ENCODE measurements at regions not wholly inside any gene's neighbourhood (a gene's known extent, or its start where the extent isn't known, plus 50 kb on each side); places are given as distances from the start of the nearest gene placed in this dataset.
A peak's percentile ranks its signal among the peaks of the same experiment; 100 is the strongest.

DNA sequence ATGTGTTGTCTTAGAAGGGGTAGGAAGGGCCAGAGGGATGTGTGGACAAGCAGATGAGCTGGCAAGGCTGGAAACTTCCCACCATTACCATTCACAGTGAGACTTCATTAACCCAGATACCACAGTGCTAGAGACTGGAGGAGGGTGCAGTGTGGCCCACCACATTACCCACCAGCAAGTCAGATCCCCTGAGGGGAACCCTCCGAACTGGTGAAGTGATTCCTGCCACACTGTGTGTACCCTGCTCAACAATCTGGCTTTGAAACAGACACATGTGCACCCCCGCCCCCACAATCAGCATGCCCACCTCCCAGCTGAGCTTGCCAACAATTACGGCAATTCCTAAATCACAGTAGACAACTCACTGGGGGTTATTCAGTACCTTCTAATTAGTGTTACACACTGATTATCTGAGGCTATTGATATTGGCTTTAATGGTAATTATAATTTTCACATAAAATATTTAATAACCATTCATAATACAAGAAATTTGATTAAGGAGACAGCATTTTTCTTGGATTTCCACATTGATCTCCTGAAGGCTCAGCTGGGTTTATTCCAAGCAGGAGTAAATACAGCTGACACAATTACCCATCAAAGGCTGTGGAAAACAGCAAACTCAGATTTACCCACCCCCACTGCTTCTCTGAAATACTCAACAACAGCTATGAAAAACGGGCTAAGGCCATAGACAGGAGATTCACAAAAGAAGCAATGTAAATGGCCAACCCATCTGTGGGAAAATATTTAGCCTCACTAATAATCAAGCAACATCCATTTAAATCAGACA is 169.3 kb upstream of the FSTL4 start:
- no peaks in the 10 kb centered on the region for H3K36me3 ChIP-seq (ENCODE audit: control insufficient read depth in 3 of 3, insufficient read depth in 3 of 3, low read length in 3 of 3)
- peak overlapping the region; percentile 73 for H3K27ac ChIP-seq (ENCODE audit: low read depth, low read length)
- no peak overlapping the region for H3K4me3 ChIP-seq (ENCODE audit: low read length in 3 of 3)
- H3K9ac ChIP-seq (ENCODE audit: low read depth in 1 of 3, low read length in 3 of 3), result no peak overlapping the region
- H3K27me3 ChIP-seq (ENCODE audit: control insufficient read depth in 3 of 3, insufficient read depth in 3 of 3, low read length in 3 of 3), result peaks cover 0 to 2% (median 0%) of the 10 kb centered on the region in 3 donors
- peaks cover 3 to 19% (median 18%) of the 10 kb centered on the region in 3 donors for H3K4me1 ChIP-seq (ENCODE audit: control insufficient read depth in 3 of 3, insufficient read depth in 3 of 3, low read length in 3 of 3)
- H3K9me3 ChIP-seq (ENCODE audit: control insufficient read depth in 3 of 3, low read length in 3 of 3), result no peaks in the 10 kb centered on the region

DNA sequence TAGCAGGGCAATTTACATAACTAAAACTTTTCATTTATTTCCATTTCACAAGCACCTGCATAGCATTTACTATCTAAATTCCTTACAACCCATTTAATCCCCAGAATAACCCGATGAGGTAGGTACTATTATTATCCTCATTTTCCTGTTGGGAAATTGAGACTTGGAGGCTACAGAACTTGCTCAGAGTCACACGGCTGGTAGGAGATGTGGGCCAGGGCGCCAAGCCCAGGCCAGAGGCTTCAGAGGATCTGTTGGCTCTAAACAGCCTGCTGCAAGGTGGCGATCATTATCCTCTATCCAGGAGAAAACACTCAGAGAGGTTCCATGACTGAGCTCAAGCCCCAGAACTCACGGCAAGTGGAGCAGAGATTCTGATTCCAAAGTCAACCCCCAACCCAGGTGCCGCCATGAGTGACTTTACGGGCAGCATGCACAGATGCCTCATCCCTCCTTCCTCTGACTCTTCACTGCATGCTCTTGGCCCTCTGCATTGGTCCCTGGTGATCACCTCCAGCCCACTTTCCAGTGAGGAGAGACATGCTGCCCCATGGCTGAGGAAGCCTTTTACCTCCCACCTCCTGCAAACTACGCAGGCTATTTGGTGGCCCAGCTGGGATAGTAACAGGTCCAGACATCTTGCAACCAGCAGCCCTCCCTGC is 168.4 kb upstream of the FSTL4 start:
- H3K4me1 ChIP-seq (ENCODE audit: control insufficient read depth in 3 of 3, insufficient read depth in 3 of 3, low read length in 3 of 3), result peaks cover 3 to 19% (median 18%) of the 10 kb centered on the region in 3 donors
- H3K9me3 ChIP-seq (ENCODE audit: control insufficient read depth in 3 of 3, low read length in 3 of 3), result no peaks in the 10 kb centered on the region
- no peak overlapping the region for H3K9ac ChIP-seq (ENCODE audit: low read depth in 1 of 3, low read length in 3 of 3)
- no peaks in the 10 kb centered on the region for H3K36me3 ChIP-seq (ENCODE audit: control insufficient read depth in 3 of 3, insufficient read depth in 3 of 3, low read length in 3 of 3)
- H3K4me3 ChIP-seq (ENCODE audit: low read length in 3 of 3), result peak overlapping the region in 2 of 3 donors; percentile 23
- H3K27ac ChIP-seq (ENCODE audit: low read depth, low read length), result peak overlapping the region; percentile 73
- peaks cover 0 to 2% (median 0%) of the 10 kb centered on the region in 3 donors for H3K27me3 ChIP-seq (ENCODE audit: control insufficient read depth in 3 of 3, insufficient read depth in 3 of 3, low read length in 3 of 3)

DNA sequence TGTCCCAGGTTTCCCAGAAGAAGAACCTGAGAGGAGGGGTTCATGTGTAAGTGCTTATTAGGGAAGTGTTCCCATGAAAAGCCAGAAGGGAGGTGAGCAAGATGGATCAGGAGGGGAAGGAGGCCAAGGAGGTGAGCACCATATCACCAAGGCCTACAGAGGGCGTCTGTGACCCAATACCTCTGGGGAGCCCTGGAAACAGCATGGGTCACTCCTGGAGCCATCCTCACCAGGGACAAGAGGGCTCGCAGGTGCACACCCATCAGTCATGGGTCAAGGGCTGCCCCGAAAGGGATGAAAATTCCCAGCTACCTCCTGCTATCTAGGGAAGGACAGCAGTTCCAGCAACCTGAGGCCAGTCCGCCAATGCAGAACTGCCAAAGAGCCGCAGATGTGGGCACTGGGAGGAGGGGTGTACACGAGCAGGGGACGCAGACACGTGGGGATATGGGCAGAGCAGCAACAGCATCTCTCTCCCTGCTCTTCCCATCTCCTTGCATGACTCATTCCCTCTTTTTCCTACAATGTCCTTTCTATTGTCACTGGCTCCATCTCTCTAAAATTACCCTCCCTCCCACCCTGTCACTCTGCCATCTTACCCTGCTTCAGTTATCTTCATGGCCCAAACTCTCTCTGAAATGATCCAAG is 167.6 kb upstream of the FSTL4 start:
- H3K27ac ChIP-seq (ENCODE audit: low read depth, low read length), result peak overlapping the region; percentile 73
- no peaks in the 10 kb centered on the region for H3K36me3 ChIP-seq (ENCODE audit: control insufficient read depth in 3 of 3, insufficient read depth in 3 of 3, low read length in 3 of 3)
- peaks cover 3 to 19% (median 18%) of the 10 kb centered on the region in 3 donors for H3K4me1 ChIP-seq (ENCODE audit: control insufficient read depth in 3 of 3, insufficient read depth in 3 of 3, low read length in 3 of 3)

DNA sequence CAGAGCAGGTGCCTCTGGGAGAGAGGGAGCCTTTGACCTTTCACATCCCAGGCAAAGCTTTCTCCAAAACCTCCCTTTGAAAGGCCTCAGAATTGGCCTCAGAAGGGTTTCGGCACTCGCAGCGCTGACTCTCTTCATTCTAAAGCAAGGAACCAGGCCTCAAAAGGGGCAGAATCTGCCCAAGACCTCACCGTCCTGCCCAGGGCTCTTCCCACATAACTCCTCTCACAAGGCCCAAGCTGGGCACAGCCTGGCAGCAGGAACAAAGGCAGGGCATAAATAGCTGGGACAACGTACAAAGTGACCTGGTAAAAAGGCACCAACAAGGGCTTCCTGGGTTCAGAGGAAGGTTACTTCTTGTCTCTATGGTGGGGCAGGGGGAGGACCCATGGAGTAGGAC is 166.3 kb upstream of the FSTL4 start:
- Histone ChIP-seq H3K9ac (ENCODE audit: low read depth in 1 of 3, low read length in 3 of 3) (no peak overlapping the region), H3K27ac (ENCODE audit: low read depth, low read length) (no peak overlapping the region), H3K36me3 (ENCODE audit: control insufficient read depth in 3 of 3, insufficient read depth in 3 of 3, low read length in 3 of 3) (no peaks in the 10 kb centered on the region), H3K9me3 (ENCODE audit: control insufficient read depth in 3 of 3, low read length in 3 of 3) (no peaks in the 10 kb centered on the region), H3K27me3 (ENCODE audit: control insufficient read depth in 3 of 3, insufficient read depth in 3 of 3, low read length in 3 of 3) (no peaks in the 10 kb centered on the region), H3K4me1 (ENCODE audit: control insufficient read depth in 3 of 3, insufficient read depth in 3 of 3, low read length in 3 of 3) (peaks cover 3 to 20% (median 19%) of the 10 kb centered on the region in 3 donors), H3K4me3 (ENCODE audit: low read length in 3 of 3) (no peak overlapping the region)

More for the DNA sequence above, 167.6 kb upstream of the FSTL4 start:
- H3K27me3 ChIP-seq (ENCODE audit: control insufficient read depth in 3 of 3, insufficient read depth in 3 of 3, low read length in 3 of 3), result no peaks in the 10 kb centered on the region
- no peak overlapping the region for H3K9ac ChIP-seq (ENCODE audit: low read depth in 1 of 3, low read length in 3 of 3)
- H3K9me3 ChIP-seq (ENCODE audit: control insufficient read depth in 3 of 3, low read length in 3 of 3), result no peaks in the 10 kb centered on the region
- no peak overlapping the region for H3K4me3 ChIP-seq (ENCODE audit: low read length in 3 of 3)

DNA sequence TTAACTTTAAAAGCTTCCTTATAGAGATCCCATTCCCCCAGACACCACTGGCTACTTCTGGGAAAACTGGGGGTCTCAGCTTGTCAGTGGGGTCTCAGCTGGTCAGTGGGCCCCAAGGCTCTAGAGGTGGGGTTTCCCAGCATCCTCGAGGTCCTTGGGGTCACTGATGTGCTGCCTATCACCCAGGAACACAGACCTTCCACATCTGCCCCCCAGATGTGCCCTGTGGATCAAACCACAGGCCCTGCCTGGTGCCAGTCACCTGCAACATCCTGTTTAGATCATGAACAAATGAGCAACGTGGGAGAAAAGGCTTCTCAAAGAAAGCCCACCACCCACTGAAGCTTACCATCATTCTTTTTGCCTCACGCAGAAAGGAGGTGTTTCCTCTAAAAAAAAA is 165.6 kb upstream of the FSTL4 start:
- Histone ChIP-seq H3K4me1 (ENCODE audit: control insufficient read depth in 3 of 3, insufficient read depth in 3 of 3, low read length in 3 of 3) (peaks cover 8 to 20% (median 19%) of the 10 kb centered on the region in 3 donors), H3K36me3 (ENCODE audit: control insufficient read depth in 3 of 3, insufficient read depth in 3 of 3, low read length in 3 of 3) (no peaks in the 10 kb centered on the region), H3K27ac (ENCODE audit: low read depth, low read length) (no peak overlapping the region), H3K9me3 (ENCODE audit: control insufficient read depth in 3 of 3, low read length in 3 of 3) (no peaks in the 10 kb centered on the region), H3K27me3 (ENCODE audit: control insufficient read depth in 3 of 3, insufficient read depth in 3 of 3, low read length in 3 of 3) (no peaks in the 10 kb centered on the region), H3K4me3 (ENCODE audit: low read length in 3 of 3) (no peak overlapping the region), H3K9ac (ENCODE audit: low read depth in 1 of 3, low read length in 3 of 3) (no peak overlapping the region)

DNA sequence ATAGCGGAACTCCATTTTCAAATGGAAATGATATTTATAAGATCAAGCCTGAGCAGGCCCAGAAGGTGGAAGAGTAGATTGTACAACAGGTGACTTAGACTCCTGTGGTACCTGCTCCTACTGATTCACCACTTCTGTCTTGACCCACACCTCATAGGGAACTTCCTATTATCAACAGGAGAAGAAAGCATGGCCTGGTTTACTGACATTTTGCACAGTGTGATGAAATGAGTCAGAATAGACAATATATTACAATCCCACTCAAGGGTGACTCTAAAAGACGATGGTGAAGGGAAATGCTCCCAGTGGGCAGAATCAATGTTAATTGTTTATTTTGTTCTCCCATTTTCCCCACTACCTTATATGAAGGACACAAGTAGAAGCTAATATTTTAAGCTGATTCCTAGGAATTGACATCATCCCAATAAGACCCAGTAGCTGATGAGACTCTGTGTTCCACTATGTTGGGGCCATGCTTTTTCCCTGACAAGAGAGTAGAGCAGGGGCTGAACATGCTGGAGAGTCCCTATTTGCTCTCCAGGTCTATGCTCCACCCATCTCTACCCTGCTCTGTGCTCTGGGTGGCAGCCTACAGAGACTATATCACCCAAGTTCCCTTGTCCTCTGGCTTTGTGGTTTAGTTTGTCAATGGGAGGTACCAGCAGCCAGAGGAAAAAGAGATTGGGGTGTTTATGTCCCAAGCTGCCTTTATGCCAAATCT is 163.4 kb upstream of the FSTL4 start:
- no peak overlapping the region for H3K4me3 ChIP-seq (ENCODE audit: low read length in 3 of 3)
- peaks cover 5 to 11% (median 11%) of the 10 kb centered on the region in 3 donors for H3K4me1 ChIP-seq (ENCODE audit: control insufficient read depth in 3 of 3, insufficient read depth in 3 of 3, low read length in 3 of 3)
- no peaks in the 10 kb centered on the region for H3K36me3 ChIP-seq (ENCODE audit: control insufficient read depth in 3 of 3, insufficient read depth in 3 of 3, low read length in 3 of 3)
- H3K27ac ChIP-seq (ENCODE audit: low read depth, low read length), result no peak overlapping the region
- no peaks in the 10 kb centered on the region for H3K27me3 ChIP-seq (ENCODE audit: control insufficient read depth in 3 of 3, insufficient read depth in 3 of 3, low read length in 3 of 3)
- H3K9me3 ChIP-seq (ENCODE audit: control insufficient read depth in 3 of 3, low read length in 3 of 3), result no peaks in the 10 kb centered on the region
- H3K9ac ChIP-seq (ENCODE audit: low read depth in 1 of 3, low read length in 3 of 3), result no peak overlapping the region

DNA sequence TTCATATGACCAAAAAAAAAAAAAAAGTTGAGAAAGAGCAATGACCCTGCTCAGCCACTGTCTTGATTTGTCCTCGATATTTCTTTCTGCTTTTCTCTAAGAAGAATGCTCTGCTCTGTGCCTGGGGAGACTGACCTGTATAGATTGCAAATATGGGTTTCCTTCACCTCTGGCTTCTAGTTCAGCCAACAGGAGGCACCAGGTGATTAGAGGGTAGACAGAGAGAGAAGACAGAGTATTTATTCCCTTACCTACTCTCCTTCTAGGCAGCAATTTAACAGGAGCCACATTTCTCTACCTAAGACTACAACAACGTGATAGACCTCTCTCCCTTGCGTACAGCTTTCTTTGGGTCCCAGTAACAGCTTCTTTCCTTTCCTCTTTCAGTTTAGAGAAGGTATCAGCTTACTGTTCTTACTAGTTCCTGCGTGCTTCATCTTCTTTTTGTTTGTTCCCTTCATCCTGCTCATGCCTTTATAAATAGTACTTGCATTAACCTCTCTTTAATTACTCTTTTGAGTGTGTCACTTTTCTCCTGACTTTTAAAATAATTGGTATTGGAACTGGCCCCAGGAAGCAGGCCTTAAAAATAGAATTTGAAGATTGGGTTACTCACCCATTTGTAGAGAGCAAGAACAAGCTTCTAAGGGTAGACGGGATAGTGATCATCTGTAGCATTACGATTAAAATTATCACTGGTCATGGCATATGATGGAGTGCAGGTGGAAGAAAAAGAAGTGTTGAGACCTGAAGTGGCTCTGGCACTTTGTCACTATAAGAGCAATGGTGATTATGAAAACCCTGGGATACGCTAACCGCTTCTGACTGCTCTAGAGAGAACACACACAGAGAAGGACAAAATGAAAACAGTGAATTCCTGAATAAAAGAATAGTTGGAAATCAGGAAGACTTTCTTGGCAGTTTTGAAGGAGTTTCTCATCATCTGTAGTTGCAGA is 161.2 kb upstream of the FSTL4 start:
- no peak overlapping the region for H3K9ac ChIP-seq (ENCODE audit: low read depth in 1 of 3, low read length in 3 of 3)
- H3K4me1 ChIP-seq (ENCODE audit: control insufficient read depth in 3 of 3, insufficient read depth in 3 of 3, low read length in 3 of 3), result peaks cover 0 to 5% (median 2%) of the 10 kb centered on the region in 3 donors
- H3K4me3 ChIP-seq (ENCODE audit: low read length in 3 of 3), result no peak overlapping the region
- no peaks in the 10 kb centered on the region for H3K36me3 ChIP-seq (ENCODE audit: control insufficient read depth in 3 of 3, insufficient read depth in 3 of 3, low read length in 3 of 3)
- no peak overlapping the region for H3K27ac ChIP-seq (ENCODE audit: low read depth, low read length)
- H3K9me3 ChIP-seq (ENCODE audit: control insufficient read depth in 3 of 3, low read length in 3 of 3), result no peaks in the 10 kb centered on the region
- H3K27me3 ChIP-seq (ENCODE audit: control insufficient read depth in 3 of 3, insufficient read depth in 3 of 3, low read length in 3 of 3), result no peaks in the 10 kb centered on the region

DNA sequence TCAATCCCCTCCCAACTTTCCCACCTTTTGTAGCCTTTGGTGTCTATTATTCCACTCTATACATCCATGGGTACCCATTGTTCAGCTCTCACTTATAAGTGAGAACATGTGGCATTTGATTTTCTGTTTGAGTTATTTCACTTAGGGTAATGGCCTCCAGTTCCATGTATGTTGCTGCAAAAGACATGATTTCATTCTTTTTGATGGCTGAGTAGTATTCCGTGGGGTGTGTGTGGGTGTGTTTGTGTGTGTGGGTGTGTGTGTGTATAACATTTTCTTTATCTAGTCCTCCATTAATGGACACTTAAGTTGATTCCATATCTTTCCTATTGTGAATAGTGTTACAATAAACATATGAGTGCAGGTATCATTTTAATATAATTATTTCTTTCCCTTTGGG is 157.5 kb upstream of the FSTL4 start:
- Histone ChIP-seq H3K36me3 (ENCODE audit: control insufficient read depth in 3 of 3, insufficient read depth in 3 of 3, low read length in 3 of 3) (no peaks in the 10 kb centered on the region), H3K4me3 (ENCODE audit: low read length in 3 of 3) (no peak overlapping the region), H3K27ac (ENCODE audit: low read depth, low read length) (no peak overlapping the region), H3K9ac (ENCODE audit: low read depth in 1 of 3, low read length in 3 of 3) (no peak overlapping the region), H3K27me3 (ENCODE audit: control insufficient read depth in 3 of 3, insufficient read depth in 3 of 3, low read length in 3 of 3) (peaks cover 0 to 2% (median 0%) of the 10 kb centered on the region in 3 donors), H3K4me1 (ENCODE audit: control insufficient read depth in 3 of 3, insufficient read depth in 3 of 3, low read length in 3 of 3) (peaks cover 0 to 5% (median 2%) of the 10 kb centered on the region in 3 donors), H3K9me3 (ENCODE audit: control insufficient read depth in 3 of 3, low read length in 3 of 3) (no peaks in the 10 kb centered on the region)

DNA sequence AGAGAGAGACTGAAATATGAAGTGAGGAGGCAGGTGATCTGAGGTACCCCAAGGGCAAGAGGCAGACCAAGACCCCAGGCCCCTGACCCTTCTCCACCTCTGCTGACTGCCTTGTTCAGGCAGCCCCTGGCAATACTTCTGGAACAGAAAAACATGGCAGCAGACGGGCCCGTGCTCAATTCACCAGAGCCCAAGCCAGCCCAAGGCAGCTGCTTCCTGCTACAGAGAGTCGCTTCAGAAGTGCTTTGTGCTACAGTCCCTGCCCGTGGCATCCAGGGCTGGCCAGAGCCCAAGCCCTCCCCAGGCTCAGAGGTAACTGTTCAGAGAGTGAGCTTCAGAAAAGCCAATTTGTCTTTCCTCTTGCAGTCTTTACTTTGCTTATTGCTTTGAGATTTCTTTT is 151.4 kb upstream of the FSTL4 start:
- H3K9me3 ChIP-seq (ENCODE audit: control insufficient read depth in 3 of 3, low read length in 3 of 3), result no peaks in the 10 kb centered on the region
- H3K9ac ChIP-seq (ENCODE audit: low read depth in 1 of 3, low read length in 3 of 3), result no peak overlapping the region
- H3K4me1 ChIP-seq (ENCODE audit: control insufficient read depth in 3 of 3, insufficient read depth in 3 of 3, low read length in 3 of 3), result no peaks in the 10 kb centered on the region
- no peak overlapping the region for H3K27ac ChIP-seq (ENCODE audit: low read depth, low read length)
- no peaks in the 10 kb centered on the region for H3K36me3 ChIP-seq (ENCODE audit: control insufficient read depth in 3 of 3, insufficient read depth in 3 of 3, low read length in 3 of 3)
- H3K27me3 ChIP-seq (ENCODE audit: control insufficient read depth in 3 of 3, insufficient read depth in 3 of 3, low read length in 3 of 3), result peaks cover 0 to 9% (median 0%) of the 10 kb centered on the region in 3 donors
- no peak overlapping the region for H3K4me3 ChIP-seq (ENCODE audit: low read length in 3 of 3)
